A549 (cell line): ENCODE measurements at regions not wholly inside any gene's neighbourhood (a gene's known extent, or its start where the extent isn't known, plus 50 kb on each side); places are given as distances from the start of the nearest gene placed in this dataset.

Source experiments
- BHLHE40 ChIP-seq: IDR thresholded peaks from 2 replicates; pipeline ENCODE4 v1.6.1; 2012; ENCODE audit warnings: low read depth, low read length, inconsistent platforms
- JUNB ChIP-seq: fragments of >200 bp; sonication (Bioruptor Twin); formaldehyde crosslinking; IDR thresholded peaks from 2 replicates; pipeline ENCODE4 v1.6.1; 2016
- MAFK ChIP-seq: fragments of 450-650 bp; IDR thresholded peaks from 2 replicates; pipeline ENCODE4 v1.6.1; 2014; ENCODE audit not compliant: partially characterized antibody
- RAD21 ChIP-seq, 2 experiments: fragments of >200 bp in 1 of 2; sonication (Bioruptor Twin) in 1 of 2; formaldehyde crosslinking in 1 of 2; IDR thresholded peaks in 1 of 2; conservative IDR thresholded peaks in 1 of 2; 2 replicates in 1 of 2; 3 replicates in 1 of 2; pipeline ENCODE4 v1.6.1; 2012 to 2018; ENCODE audit warnings: inconsistent platforms in 1 of 2
- RCOR1 ChIP-seq: fragments of 150-350 bp; IDR thresholded peaks from 2 replicates; pipeline ENCODE4 v1.6.1; 2014; ENCODE audit warnings: antibody characterized with exemption, low read length, low read depth
- RFX5 ChIP-seq: fragments of 450-650 bp; IDR thresholded peaks from 2 replicates; pipeline ENCODE4 v1.7.1; 2014; ENCODE audit warnings: antibody characterized with exemption, mild to moderate bottlenecking, moderate library complexity
- ZC3H11A ChIP-seq: fragments of 450-650 bp; IDR thresholded peaks from 2 replicates; pipeline ENCODE4 v1.6.1; 2014; ENCODE audit warnings: antibody characterized with exemption, mild to moderate bottlenecking
- TF ChIP-seq, protein P1 (sequence below): fragments of >200 bp; sonication (Bioruptor Twin); formaldehyde crosslinking; IDR thresholded peaks from 3 replicates; pipeline ENCODE4 v1.5.1; 2016
- TF ChIP-seq, protein P2 (sequence below): fragments of 250-450 bp; sonication (Bioruptor Pico); IDR thresholded peaks from 2 replicates; pipeline ENCODE4 v1.5.0; 2020; ENCODE audit warnings: low read depth, mild to moderate bottlenecking, moderate library complexity

DNA sequence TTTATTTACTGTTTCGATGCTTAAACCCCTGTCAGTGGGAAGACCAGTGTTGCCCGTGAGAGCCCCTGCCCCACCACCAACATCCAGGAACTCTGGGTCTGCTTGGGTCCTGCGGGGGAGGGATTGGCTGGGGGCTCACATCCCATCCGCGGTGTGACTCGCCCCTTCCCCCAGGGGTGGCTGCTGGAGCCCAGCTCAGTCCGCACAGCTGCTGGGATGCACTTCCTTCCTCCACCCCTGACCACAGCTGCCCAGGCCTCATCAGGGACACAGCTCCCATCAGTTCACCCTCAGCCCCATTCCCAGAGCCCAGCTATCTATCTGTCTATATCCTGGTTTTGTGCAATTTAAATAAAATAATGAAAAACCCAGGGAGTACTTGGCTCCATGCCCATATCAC is 54.5 kb downstream of the JAKMIP3 start:
- TF ChIP-seq RCOR1 (no peak), BHLHE40 (no peak), MAFK (no peak), ZC3H11A (no peak), RAD21 (conservative IDR thresholded peaks at IDR 0.05 in 1 of 2, IDR thresholded peaks at IDR 0.05 in 1 of 2) (no peak), RFX5 (no peak), JUNB (no peak)
- TF ChIP-seq, protein P1, sequence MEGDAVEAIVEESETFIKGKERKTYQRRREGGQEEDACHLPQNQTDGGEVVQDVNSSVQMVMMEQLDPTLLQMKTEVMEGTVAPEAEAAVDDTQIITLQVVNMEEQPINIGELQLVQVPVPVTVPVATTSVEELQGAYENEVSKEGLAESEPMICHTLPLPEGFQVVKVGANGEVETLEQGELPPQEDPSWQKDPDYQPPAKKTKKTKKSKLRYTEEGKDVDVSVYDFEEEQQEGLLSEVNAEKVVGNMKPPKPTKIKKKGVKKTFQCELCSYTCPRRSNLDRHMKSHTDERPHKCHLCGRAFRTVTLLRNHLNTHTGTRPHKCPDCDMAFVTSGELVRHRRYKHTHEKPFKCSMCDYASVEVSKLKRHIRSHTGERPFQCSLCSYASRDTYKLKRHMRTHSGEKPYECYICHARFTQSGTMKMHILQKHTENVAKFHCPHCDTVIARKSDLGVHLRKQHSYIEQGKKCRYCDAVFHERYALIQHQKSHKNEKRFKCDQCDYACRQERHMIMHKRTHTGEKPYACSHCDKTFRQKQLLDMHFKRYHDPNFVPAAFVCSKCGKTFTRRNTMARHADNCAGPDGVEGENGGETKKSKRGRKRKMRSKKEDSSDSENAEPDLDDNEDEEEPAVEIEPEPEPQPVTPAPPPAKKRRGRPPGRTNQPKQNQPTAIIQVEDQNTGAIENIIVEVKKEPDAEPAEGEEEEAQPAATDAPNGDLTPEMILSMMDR = no peak
- TF ChIP-seq, protein P2, sequence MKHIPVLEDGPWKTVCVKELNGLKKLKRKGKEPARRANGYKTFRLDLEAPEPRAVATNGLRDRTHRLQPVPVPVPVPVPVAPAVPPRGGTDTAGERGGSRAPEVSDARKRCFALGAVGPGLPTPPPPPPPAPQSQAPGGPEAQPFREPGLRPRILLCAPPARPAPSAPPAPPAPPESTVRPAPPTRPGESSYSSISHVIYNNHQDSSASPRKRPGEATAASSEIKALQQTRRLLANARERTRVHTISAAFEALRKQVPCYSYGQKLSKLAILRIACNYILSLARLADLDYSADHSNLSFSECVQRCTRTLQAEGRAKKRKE (CRISPR knock-in tag) = no peak
